ENCODE measurements at regions not wholly inside any gene's neighbourhood (a gene's known extent, or its start where the extent isn't known, plus 50 kb on each side); places are given as distances from the start of the nearest gene placed in this dataset.

- TF ChIP-seq CHD1 (IDR thresholded peaks at IDR 0.05; ENCODE audit: low read depth, low read length) = no peak
- TF ChIP-seq NFE2L2 (IDR thresholded peaks at IDR 0.05; ENCODE audit: low read depth, low read length) = no peak
- no peak for TF ChIP-seq CTCF (conservative IDR thresholded peaks at IDR 0.05; ENCODE audit: low read depth, low read length)
- TF ChIP-seq FOS (IDR thresholded peaks at IDR 0.05; ENCODE audit: low read depth, low read length) = no peak
- no peak for TF ChIP-seq MXI1 (IDR thresholded peaks at IDR 0.05; ENCODE audit: borderline replicate concordance, low read depth, low read length)
- Histone ChIP-seq H3K4me3 (ENCODE audit: insufficient read depth, low read depth, low read length) (no peak overlapping the region), H2BK5ac (ENCODE audit: low read depth, low read length, poor library complexity, severe bottlenecking) (no peak overlapping the region), H4K91ac (ENCODE audit: insufficient read depth, low read depth, low read length) (no peak overlapping the region), H3K79me1 (ENCODE audit: low read depth in 1 of 2, low read length in 2 of 2) (no peaks in the 10 kb centered on the region), H3K36me3 (ENCODE audit: control insufficient read depth, insufficient read depth, low read length) (no peaks in the 10 kb centered on the region), H3K9ac (ENCODE audit: low read depth, low read length) (no peak overlapping the region), H3K18ac (ENCODE audit: low read depth, low read length) (no peak overlapping the region), H3K27ac (ENCODE audit: insufficient read depth, low read length) (no peak overlapping the region), H2BK20ac (ENCODE audit: low read depth, low read length) (no peak overlapping the region), H2AK5ac (ENCODE audit: low read depth, low read length) (no peak overlapping the region), H4K8ac (ENCODE audit: low read depth in 2 of 2, low read length in 2 of 2) (no peak overlapping the region), H4K20me1 (ENCODE audit: insufficient read depth, low read length) (no peaks in the 10 kb centered on the region), H3K4ac (ENCODE audit: low read depth, low read length) (no peak overlapping the region), H3K56ac (ENCODE audit: extremely low read depth, insufficient read depth, low read length) (no peak overlapping the region), H3K9me3 (ENCODE audit: control insufficient read depth, insufficient read depth, low read length) (no peaks in the 10 kb centered on the region), H2BK15ac (ENCODE audit: low read depth, low read length) (no peak overlapping the region), H2AFZ (replicated peaks; ENCODE audit: low read length, poor library complexity) (no peak overlapping the region), H2BK120ac (ENCODE audit: low read depth, low read length) (no peak overlapping the region), H4K5ac (ENCODE audit: low read depth, low read length) (no peak overlapping the region), H3K14ac (replicated peaks; ENCODE audit: low read depth, low read length) (no peak overlapping the region), H3K9me1 (ENCODE audit: insufficient read depth, low read length) (no peaks in the 10 kb centered on the region), H3K4me2 (ENCODE audit: low read depth, low read length) (no peak overlapping the region), H3K23ac (ENCODE audit: low read depth, low read length) (no peak overlapping the region), H3K4me1 (ENCODE audit: control insufficient read depth, insufficient read depth, low read length) (no peaks in the 10 kb centered on the region), H2AK9ac (replicated peaks; ENCODE audit: low read depth, low read length, poor library complexity) (no peak overlapping the region), H3K27me3 (ENCODE audit: control insufficient read depth, insufficient read depth, low read length) (no peaks in the 10 kb centered on the region)
- intact Hi-C loops (cut with micrococcal nuclease) = no loop called here
- no CpG with 5 or more reads among the region's 4 CpGs for WGBS, 2 experiments (ENCODE audit: extremely low coverage in 2 of 2, insufficient read length in 1 of 2)
- in situ Hi-C loops (cut with MboI; ENCODE audit: low sequenced_read_pairs) = no loop called here
- POLR2A ChIA-PET (ENCODE audit: unreplicated experiment) = no interaction called here
- ATAC-seq (ENCODE audit: low read depth) = no peak
- no peak for DNase-seq
- dilution Hi-C loops (cut with HindIII; ENCODE audit: low sequenced_read_pairs, unreplicated experiment) = no loop called here
- no TSS peak for BruUV-seq (replicated peaks)
- CTCF ChIA-PET = no interaction called here
Observed at GRCh38 chr7:120163449-120163848, 109.5 kb upstream of the KCND2 start.

Data from IMR-90 (cell line).